ENCODE measurements at regions not wholly inside any gene's neighbourhood (a gene's known extent, or its start where the extent isn't known, plus 50 kb on each side); places are given as distances from the start of the nearest gene placed in this dataset.

DNA sequence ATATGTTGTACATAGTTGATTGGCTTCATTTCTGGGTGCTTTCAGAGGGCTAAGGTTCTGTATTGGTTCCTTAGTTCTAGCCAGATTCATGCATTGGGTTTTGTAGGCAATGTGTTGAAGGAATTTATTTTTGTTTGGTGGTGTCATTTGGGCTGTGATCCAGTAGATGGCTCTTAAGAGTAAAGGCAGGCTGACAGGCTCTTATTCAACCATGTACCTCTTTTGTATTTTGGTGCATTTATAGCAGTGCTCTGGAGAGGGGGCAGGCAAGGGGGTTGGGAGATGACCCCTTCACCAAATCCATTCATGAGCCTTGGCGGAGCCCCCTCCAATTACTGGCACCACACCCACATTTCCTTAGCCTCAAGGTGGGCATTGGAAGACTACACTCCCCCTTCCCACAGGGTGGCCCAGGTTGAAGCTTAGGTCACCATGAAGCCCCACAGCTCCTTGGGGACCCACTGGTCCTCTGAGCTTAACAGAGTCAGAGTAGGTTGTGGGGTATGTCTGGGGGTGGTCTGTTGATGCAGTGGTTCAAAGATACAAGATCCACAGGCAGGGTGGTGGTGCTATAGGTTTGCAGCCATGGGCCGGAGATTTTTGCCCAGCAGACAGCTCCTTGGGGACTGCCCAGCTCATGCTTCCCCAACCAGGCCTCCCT, 143.0 kb upstream of the GNPDA2 start:
- DNase-seq (ENCODE audit: low spot score): no peak
- no peak for TF ChIP-seq CTCF (IDR thresholded peaks at IDR 0.05; ENCODE audit: extremely low read depth, missing control alignments)

GRCh38 chr4:44861756-44862155, 135.4 kb upstream of the GNPDA2 start:
- no peak for DNase-seq (ENCODE audit: low spot score)
- TF ChIP-seq CTCF (IDR thresholded peaks at IDR 0.05; ENCODE audit: extremely low read depth, missing control alignments): no peak

- DNase-seq (ENCODE audit: low spot score): no peak
- TF ChIP-seq CTCF (IDR thresholded peaks at IDR 0.05; ENCODE audit: extremely low read depth, missing control alignments): no peak
These were observed 133.1 kb upstream of the GNPDA2 start for GRCh38 chr4:44859477-44859876.

DNA sequence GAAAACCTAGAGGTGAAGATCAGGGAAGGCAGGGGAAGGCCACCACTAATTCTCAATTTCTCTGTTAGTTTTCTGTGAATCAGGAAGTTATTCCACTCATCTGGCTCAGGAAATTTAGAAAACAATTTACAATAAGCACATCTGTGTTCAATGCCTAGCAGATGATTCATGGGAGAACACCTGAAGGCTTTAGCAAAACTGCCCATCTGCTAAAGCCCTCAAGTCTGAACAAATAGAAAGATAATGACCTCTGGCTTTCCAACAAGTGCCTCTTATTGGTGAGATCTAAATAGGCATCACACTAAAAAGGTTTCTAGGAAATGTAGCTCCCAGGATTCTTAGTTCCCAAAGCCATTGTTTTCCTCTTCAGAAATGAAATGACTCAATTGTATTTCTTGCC, 122.1 kb upstream of the GNPDA2 start:
- no peak for DNase-seq (ENCODE audit: low spot score)
- TF ChIP-seq CTCF (IDR thresholded peaks at IDR 0.05; ENCODE audit: extremely low read depth, missing control alignments): no peak

GRCh38 chr4:44845993-44846392, 119.6 kb upstream of the GNPDA2 start:
- no peak for TF ChIP-seq CTCF (IDR thresholded peaks at IDR 0.05; ENCODE audit: extremely low read depth, missing control alignments)

GRCh38 chr4:44845309-44845708, 119.0 kb upstream of the GNPDA2 start:
- TF ChIP-seq CTCF (IDR thresholded peaks at IDR 0.05; ENCODE audit: extremely low read depth, missing control alignments): no peak
- no peak for DNase-seq (ENCODE audit: low spot score)

More at GRCh38 chr4:44845993-44846392, 119.6 kb upstream of the GNPDA2 start:
- DNase-seq (ENCODE audit: low spot score): no peak

DNA sequence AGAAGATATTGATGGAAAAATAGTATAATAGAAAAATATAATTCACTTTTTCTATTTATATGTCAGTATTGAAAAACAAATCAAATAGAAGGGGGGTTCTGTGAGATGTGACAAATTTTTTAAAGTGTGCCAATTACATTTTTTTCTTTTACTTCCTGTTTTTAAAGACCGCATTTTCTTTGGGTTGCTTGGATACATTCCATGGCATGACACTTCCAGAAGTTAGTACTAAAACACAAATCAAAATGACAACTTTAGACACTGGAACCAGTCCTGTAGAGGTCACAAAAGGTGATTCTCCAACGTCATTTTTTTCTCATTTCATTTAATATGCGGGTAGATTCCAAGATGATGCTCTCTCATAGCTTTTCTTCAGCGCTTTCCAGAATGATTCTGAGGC, 116.2 kb upstream of the GNPDA2 start:
- DNase-seq (ENCODE audit: low spot score): no peak
- no peak for TF ChIP-seq CTCF (IDR thresholded peaks at IDR 0.05; ENCODE audit: extremely low read depth, missing control alignments)
